Muscle of arm (tissue), 1 donor: ENCODE measurements at regions not wholly inside any gene's neighbourhood (a gene's known extent, or its start where the extent isn't known, plus 50 kb on each side); places are given as distances from the start of the nearest gene placed in this dataset.
A peak's percentile ranks its signal among the peaks of the same experiment; 100 is the strongest.
"Not testable (repeated sequence)": the region's sequence is repeated elsewhere in the genome, so short reads cannot be mapped to it uniquely, and the experiment has no call there.

Experiments
- DNase-seq: peaks from one replicate; pipeline ENCODE4 v3.0.0-alpha.2; 2013

GRCh38 chr7:67359900-67360299 is 363.3 kb downstream of the TYW1 start:
- DNase-seq = no peak

- no peak for DNase-seq
Measured at GRCh38 chr7:67361150-67361549, 364.5 kb downstream of the TYW1 start.

- no peak for DNase-seq
Measured at GRCh38 chr7:67364441-67365017, 367.9 kb downstream of the TYW1 start.

- peak; percentile 87 for DNase-seq
Measured at GRCh38 chr7:67371429-67372305, 375.0 kb downstream of the TYW1 start.

DNA sequence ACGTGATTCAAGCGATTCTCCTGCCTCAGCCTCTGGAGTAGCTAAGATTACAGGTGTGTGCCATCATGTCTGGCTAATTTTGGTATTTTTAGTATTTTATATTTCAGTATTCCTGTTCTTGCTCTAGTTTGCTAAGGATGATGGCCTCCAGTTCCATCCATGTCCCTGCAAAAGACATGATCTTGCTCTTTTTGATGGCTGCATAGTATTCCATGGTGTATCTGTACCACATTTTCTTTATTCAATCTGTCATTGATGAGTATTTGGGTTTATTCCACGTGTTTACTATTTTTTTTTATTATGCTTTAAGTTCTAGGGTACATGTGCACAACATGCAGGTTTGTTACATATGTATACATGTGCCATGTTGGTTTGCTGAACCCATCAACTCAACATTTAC is 376.8 kb downstream of the TYW1 start:
- DNase-seq = not testable (repeated sequence)

DNA sequence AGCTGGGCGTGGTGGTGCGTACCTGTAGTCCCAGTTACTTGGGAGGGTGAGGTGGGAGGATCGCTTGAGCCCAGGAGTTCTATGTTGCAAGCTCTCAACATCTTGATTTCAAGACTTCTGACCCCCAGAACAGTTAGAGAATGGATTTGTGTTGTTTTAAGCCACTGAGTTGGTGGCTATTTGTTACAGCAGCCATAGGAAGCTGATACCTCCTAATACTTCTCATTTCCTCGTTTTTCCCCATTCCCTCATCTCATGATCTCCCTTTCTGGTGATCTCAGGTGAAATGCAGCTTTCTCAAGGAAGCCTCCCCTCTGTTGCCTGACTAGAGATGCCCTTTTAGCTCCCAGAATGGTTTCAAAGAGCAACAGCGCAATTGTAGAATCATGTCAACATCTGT is 378.8 kb downstream of the TYW1 start:
- DNase-seq = no peak

- peak; percentile 76 for DNase-seq
Measured at GRCh38 chr7:67377939-67378862, 381.6 kb downstream of the TYW1 start.

DNA sequence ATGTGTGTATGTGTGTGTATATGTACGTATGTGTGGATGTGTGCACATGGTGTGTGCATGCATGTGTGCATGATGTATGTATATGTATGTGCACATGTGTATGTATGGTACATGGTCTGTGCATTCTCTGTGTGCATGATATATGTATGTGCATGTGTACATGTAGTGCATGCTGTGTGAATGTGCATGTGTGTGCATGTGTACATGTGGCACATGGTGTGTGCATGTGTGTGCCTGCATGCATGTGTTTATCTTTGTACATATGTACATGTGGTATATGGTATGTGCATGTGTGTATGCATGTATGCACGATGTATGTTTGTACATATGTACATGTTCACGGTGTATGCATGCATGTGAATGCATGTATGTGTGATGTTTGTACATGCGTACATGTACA is 383.7 kb downstream of the TYW1 start:
- DNase-seq = no peak

DNA sequence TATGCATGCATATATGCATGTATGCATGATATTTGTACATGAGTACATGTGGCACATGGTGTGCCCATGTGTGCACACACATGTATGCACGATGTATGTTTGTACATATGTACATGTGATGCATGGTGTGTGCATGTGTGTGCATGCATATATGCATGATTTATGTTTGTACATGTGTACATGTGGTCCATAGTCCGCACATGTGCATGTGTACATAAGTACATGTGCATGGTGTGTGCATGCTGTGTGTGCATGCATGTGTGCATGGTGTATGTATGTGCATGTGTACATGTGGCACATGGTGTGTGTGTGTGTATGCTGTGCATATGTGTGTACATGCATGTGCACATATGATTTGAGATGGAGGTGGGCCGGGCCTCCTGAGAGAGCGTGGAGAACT is 384.2 kb downstream of the TYW1 start:
- no peak for DNase-seq

GRCh38 chr7:67387851-67388250 is 391.2 kb downstream of the TYW1 start:
- DNase-seq = no peak

DNA sequence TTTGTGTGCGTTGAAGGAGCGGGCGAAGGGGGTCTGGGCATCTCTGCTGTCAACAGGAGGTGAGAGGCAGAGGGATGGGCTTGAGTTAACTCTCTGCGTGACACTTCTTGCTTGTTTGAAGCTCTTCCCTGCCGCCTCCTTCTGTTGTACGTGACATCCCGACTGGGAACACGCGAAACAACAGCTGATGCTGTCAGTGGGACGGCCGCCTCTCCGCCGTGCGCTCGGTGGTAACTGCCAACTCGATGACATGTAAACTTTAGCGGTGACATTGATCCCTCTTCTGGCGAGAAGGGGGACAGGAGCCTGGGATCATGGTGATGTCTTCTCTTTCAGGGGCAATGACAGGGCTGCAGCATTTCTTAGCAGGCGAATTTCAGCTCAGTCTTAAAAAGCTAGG is 394.5 kb downstream of the TYW1 start:
- DNase-seq = no peak

GRCh38 chr7:67392596-67393438 is 396.2 kb downstream of the TYW1 start:
- DNase-seq = no peak

GRCh38 chr7:67393903-67394302 is 397.3 kb downstream of the TYW1 start:
- no peak for DNase-seq

- DNase-seq = no peak
Measured at GRCh38 chr7:67398916-67399315, 402.3 kb downstream of the TYW1 start.

DNA sequence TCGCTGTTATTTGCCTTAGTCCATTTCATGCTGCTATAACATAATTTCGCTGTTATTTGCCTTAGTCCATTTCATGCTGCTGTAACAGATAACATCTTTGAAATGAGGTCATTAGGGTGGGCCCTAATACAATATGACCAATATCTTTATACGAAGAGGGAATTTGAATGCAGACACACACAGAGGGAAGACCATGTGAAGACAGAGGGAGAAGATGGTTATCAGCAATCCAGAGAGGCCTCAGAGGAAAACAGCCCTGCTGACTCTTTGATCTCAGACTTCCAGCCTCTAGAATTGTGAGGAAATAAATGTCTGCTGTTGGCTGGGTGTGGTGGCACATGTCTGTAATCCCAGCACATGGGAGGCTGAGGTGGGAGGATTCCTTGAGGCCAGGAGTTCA is 404.9 kb downstream of the TYW1 start:
- DNase-seq = no peak

GRCh38 chr7:67402280-67402679 is 405.6 kb downstream of the TYW1 start:
- no peak for DNase-seq

- DNase-seq = no peak
Measured at GRCh38 chr7:67406976-67407375, 410.3 kb downstream of the TYW1 start.

- DNase-seq = no peak
Measured at GRCh38 chr7:67407392-67408071, 410.9 kb downstream of the TYW1 start.

DNA sequence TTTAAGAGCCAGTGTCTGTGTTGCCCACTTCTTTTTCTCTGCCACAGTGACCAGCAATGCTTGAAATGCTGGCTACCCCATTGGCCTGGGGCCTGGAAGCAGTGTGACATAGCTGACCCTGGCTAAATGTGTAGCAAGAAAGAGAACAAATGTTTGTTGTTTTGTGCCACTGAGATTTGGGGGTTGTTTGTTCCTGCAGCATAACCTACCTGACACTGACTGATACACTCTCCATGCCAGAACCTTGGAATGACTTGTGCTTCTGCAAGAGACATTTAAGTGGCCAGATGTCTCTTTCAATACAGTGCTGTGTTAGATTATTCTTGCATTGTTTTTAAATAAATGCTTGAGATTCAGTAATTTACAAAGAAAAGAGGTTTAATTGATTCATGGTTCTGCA is 411.5 kb downstream of the TYW1 start:
- no peak for DNase-seq

- no peak for DNase-seq
Measured at GRCh38 chr7:67413670-67414069, 417.0 kb downstream of the TYW1 start.

- no peak for DNase-seq
Measured at GRCh38 chr7:67414858-67415257, 418.2 kb downstream of the TYW1 start.
